Stimulated activated CD8-positive, alpha-beta memory T cell treated with anti-CD3 and anti-CD28 coated beads, Interleukin-15, amount 100 ng/mL, for 24 hours (primary cell): ENCODE measurements at regions not wholly inside any gene's neighbourhood (a gene's known extent, or its start where the extent isn't known, plus 50 kb on each side); places are given as distances from the start of the nearest gene placed in this dataset.

Experiments
- DNase-seq: peaks from one replicate; pipeline ENCODE4 v3.0.0-alpha.2; 2020; ENCODE audit warnings: low read depth

DNA sequence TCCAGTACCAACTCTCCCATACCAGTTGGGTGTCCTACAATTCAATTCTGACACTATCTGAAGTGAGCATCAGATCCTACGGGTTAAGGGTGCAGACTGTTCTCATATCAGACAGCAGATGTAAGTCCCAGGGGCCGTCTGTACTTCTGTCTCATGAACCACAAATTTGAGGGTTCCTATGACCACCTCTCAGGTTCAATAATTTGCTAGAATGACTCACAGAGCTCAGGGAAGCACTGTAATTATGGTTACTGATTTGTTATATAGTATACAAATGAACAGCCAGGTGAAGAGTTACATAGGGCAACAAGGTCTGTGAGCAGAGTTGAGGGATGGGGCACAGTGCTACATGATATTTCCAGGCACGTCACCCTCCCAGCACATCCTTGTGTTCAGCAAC lies 499.1 kb downstream of the DMAC1 start:
- no peak for DNase-seq

DNA sequence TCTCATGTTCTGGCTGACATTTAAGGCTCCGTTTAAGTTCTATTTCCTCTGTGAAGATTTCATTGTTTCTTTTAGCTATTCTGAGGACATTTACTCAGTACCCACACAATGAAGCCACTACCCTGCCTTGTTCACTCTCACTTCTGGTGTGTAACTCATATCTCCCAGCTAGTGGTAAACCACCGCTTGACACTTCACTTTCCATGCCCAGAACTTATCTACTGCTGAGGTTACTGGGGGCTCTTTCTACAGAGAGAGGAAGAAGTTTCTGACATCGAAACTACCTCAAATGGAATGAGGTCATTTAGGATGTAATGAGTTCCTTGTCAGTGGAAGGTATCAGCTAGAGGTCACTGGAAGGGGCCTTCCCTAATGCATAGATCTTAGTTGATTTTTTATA lies 501.5 kb downstream of the DMAC1 start:
- no peak for DNase-seq

DNA sequence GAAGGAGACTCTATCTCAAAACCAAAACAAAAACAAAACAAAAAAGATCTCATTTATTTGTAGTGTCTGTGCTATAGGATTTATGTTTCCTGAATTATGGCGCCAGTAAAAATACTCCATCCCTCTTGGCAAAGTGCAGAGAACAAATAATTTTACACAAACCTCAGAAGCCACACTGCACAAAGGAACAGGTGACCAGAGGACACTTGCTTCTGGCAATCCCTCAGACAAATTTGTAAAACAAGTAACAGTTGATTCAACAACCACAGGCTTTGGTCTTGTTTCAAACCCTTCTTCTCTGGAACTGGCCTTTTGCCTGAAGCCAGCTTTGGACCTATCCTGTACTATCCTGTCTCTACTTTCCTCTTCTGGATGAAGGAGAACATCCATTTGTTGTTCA lies 502.1 kb downstream of the DMAC1 start:
- DNase-seq: no peak

DNA sequence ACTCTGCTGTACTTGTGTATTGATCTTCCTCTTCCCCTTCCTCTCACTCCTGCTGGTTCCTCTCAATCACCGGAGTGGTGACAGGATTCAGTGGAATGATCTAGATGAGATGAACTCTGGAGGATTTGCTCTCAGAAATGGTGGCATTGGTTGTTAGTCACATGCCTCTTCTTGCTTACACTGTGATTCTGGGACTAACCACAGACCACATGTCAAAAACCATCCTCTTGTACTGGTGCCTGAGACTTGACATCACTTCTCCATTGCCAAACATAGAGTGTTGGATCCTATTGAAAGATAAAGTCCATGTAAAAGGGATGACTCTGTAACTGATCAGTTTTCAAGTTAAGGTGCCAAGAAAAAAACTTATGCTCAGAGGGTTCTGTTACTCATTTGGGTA lies 506.5 kb downstream of the DMAC1 start:
- DNase-seq: no peak

DNA sequence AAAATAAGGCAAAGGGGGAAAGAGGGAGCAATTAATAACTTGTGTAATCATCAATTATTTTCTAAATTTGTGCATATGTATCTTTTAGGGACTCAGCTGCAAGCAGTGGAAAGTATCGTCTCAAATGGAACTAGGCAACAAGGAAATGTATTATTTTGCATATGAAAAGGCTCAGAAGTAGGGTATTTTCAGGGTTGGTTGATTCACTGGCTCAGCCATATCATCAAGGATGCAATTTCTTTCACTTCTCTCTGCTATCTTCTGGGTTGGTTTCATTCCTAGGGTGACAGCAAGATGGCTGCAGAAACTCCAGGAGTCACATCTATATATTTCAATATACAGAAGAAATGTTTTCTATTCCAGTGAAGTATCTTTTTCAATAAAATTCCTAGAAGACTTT lies 509.8 kb downstream of the DMAC1 start:
- DNase-seq: no peak

DNA sequence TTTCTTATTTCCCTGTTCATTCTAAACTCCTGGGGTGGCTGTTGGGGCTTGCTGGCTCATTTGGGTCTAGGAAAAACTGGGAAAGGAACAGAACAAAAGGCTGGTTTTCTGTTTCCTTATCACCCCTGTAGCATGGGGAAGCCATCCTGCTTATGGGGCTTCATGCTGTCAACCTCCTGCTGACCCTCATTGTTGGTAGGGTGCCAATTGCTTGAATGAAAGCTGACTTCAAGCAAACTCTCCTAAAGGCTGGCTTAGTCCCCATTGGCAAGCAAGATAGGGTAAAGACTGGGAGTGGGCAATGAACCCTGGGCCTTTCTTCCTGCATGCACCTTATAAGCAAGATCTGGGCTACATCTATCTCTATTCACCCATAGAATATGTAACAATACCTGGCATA lies 511.6 kb downstream of the DMAC1 start:
- DNase-seq: no peak

DNA sequence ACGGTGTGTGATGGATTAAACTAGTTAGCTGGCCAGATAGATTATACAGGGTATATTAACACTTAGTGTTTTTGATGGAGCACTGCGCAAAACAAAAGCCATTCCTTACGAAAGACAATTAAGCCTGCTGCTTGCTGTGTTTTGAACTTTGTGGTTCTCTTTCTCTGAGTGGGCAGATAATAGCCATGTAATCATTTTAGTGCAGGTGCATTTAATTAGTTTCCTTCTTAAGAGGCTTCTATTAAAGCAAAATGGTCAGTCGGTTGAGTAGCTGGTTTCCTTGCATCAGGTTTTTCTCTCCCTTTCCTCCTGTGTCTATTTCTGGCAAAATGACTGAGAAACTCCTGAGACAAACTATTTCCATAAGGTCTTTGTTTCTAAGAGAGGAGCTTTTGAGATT lies 512.5 kb downstream of the DMAC1 start:
- no peak for DNase-seq

DNA sequence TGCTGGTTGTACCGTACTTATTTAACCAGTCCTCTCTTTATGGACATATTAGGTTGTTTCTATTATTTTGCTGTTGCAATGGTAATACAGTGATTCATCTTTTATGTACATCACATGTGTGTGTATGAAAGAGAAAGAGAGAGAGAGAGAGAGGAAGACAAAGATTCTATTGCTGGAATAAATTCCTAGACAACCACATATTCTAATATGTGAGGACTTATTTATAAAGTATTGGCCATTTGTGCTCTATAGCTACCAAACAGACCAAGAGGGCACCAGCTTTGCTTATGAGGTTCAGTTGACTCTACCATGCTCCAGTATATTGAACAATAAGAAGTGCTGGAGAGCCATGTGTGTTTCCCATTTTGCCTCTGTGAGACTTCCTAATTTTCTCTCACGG lies 513.5 kb downstream of the DMAC1 start:
- DNase-seq: no peak

DNA sequence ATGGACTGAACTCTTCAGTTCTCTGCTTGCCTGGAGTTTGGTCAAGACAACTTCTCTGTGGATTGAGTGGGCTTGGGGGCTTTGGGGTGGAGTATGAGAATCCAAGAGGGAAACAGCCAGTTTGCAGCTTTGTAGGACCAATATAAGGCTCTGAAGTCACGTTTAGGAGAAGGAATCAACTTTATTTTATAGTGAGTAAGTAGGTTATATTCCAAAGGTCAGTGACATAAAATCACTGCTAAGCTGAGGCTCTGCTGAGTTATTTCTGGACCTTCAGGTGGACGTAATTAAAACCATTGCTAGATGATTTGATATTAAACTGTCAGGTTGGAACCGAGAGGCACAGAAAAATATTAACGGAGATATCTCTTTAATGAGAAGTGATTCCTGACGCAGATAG lies 514.4 kb downstream of the DMAC1 start:
- DNase-seq: no peak

DNA sequence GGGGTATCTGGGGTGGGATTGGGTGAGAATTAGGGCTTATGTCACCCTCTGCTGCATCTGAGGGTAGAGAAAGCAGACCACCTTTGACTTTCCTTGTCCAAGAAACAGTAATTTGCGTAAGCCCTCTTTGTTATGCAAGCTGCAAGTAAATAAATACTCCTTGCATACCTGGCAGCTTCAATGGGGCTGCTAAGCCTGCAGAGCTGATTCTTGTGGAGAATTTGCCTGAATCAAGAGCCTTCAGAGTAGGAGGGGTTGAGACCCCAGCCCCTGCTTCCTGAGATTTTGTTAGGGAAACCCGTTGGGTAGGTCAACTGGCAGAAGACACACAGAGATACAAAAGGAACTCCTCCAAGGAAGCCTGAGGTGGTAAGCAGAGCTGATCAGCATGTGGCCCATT lies 515.1 kb downstream of the DMAC1 start:
- no peak for DNase-seq

DNA sequence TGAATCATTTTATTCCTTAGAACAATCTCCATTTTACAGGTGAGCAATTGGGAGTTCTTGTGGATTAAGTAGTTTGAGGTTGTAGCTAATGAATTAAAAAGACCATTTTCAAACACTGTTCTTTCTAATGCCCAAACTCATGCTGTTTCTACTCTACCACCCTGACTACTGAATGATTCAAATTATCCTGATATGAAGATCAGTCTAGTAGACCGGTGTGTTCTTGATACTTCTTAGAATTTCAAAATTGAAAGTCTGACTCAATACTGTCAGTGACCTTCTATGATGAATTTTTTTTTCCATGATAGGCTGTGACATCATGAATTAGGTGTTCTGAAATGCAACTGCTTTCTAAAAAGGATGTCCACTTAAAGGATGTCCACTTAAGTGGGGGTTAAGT lies 515.5 kb downstream of the DMAC1 start:
- DNase-seq: no peak

DNA sequence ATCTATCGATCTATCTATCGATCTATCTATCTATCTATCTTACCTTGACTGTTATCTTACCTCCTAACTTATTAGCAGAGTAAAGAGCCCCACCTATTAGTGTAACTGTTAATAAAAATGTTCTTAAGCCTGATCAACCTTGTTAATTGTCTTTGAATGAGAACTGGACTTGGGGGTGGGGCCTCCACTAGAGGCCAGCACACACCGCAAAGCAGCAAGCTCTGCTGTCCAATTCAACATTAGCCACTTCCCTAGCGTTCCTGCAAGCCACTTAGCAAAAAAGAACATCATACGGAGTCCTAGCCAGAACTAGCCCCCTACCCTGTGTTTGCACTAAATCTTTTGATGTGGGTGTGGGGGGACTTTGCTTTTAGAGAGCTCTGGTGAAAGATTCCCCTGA lies 515.8 kb downstream of the KDM4C start:
- no peak for DNase-seq

DNA sequence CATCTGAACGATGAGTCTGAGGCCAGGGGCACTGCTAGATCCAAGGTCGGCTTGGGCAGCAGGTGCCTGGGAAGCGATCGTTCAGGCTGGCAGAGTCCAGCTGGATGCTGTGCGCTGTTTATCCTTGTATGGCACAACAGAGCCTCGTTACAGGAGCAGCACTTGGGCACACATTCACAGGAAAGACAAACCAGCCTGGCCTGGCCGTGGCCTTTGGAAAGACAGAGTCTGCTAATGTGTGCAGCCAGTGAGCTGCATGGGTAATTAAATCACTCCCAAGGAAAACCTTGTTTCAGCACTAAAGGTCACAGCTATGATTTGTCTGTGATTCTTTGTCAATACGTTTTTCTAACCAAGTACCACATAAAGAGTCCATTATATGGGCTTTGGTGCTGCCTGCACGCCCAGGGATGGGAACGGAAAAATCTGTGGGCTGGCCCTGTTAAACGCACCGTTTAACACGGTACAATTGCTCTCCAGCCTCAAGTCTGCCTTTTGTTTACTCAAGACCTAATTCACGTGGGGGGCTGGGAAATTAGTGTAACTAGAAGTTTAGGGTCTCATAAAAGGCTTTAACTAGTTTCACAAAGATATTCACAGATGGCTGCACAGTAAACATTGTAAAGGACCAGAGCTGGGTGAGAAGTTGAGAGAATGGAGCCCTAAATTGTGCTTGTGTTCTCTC lies 509.3 kb downstream of the KDM4C start:
- DNase-seq: no peak

DNA sequence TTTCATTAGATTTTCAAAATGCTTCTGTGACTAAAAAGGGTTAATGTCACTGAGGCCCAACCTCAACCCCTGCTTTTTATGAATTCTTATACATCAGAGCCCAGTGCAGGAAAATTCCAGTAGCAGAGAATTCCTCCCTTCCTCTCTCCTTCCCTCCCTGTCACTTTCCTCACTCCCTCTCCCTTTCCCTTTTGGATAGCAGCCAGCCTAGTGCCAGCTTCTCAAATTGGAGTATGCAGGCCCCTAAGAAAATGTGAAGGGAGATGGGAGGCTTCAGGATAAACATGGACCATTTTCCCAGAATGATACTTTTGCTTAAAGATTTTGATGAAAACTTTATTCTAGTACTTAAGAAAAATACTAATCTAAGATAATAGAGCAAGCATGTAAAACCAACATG lies 507.4 kb downstream of the KDM4C start:
- DNase-seq: no peak

DNA sequence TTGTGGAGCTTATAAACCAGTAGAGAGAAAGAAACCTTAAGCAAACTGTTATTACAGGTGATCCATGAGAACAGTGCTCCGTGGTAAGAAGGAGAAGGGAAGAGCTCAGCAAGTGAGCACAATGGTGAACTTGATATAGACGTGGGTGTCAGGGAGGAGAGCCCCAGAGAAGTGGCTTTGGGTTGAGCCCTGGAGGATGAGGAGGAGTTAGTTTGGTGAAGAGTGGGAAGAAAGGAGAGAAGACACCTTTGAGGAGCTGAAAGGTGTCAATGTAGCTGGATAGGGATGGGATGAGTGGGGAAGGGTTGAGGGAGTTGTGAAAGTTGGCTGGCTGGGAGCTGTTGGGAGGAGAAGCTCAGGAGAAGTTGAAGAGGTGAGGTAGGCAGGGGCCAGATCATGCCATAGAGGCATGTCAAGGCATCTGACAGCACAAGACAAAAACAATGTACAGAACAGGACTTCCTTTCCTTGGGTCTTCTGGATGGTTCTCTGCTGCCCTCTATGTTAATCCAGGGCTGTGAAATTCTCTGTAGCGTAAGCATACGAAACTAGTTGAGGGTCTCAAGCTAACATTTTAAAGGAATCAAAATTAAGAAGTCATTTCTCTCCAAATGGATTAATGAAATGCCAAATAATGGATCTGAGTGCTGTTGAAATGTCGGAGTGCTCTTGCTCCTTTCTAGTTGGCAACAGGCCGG lies 501.9 kb downstream of the KDM4C start:
- DNase-seq: no peak

DNA sequence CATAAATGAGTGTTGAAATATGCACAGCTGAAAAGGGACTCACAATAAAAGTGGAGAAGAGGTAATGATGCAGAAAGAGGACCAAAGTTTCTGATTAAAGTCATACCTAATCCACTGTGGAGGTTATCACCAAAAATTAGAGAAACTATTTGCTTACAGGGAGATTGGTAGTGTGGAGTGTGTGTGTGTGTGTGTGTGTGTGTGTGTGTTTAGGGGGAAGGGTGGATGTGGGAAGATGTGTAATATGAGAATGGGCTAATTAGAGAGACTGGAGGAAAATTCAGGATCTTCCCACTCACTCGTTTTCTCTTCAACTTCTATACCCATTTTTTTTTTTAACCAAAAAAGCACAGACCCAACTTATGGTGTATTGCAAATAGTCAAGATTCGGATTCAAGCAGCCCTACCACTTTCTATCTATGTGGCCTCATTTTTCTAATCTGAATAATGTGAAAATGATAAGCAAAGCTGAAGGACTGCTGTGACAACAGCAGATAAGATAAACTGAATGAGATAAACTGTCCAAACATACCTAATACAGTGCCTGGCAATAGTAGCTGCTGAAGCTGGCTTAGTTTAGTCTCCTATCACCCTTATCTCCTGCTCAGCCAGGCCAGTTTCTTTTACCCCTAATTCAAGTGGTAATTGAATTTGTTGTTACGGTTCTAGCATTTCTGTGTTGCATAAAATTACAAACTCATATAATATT lies 501.1 kb downstream of the KDM4C start:
- DNase-seq: no peak

DNA sequence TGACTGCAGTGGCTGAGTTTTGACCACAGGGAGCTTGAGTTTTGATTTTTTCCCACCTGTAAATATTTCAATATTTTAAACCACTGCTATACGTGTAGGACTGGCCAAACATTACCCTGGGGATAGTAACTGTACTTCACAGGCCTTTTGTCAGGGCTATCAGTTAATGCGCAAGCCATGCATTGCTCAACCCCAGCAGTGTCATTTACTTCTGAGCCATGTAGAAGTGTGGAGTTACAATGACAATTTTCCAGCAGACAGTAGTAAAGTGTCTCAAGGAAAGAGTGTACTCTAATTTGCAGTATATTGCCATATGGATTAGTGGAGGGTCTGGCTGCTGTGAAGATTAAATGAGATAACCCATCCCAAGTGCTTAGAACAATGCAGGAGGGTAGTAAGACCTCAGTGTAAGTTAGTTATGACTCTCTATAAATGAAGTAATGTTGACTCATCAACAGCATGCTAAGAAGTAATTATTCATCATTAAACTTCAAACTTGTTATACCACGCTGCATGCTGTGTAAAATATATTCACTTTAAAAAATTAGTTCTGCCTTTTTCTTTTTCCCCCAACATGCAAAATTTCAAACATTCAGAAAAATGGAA lies 489.2 kb downstream of the KDM4C start:
- DNase-seq: no peak

DNA sequence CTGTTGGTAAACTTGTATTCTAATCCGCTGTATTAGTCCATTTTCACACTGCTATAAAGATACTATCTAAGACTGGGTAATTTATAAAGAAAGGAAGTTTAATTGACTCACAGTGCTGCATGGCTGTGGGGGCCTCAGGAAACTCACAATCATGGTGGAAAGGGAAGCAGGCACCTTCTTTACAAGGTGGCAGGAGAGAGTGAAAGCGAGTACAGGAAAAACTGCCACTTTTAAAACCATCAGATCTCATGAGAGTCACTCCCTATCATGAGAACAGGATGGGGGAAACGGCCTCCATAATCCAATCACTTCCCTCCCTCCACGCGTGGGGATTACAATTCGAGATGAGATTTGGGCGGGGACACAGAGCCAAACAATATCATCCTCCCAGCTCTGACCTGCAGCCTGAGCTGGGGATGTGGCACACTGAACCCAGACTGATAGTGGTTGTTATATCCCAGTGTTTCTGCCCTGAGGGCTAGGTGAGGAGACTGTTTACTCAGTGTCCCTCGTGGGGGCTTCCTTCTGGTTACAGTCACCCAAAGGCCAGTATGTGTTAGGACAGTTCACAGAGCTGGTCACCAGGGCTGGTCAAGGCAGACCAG lies 488.3 kb downstream of the KDM4C start:
- DNase-seq: no peak

DNA sequence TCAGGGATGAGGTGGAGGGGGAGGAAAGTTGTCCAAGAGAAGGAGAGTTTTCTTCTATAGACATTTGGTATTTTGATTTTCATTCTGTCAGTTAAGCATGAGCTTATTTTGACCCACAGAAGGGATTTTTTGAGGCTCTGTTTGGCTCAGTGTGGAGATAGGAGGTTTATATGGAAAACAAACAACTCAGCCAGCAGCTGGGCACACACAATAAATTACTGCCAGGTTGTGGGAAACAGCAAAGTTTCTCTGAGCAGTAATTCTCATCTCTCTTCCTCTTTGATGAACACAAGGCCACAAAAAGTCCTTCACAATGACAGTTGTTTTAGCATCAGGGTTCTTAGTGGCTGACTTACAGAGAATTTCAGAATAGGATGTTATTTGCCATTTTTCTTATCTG lies 486.1 kb downstream of the KDM4C start:
- no peak for DNase-seq

DNA sequence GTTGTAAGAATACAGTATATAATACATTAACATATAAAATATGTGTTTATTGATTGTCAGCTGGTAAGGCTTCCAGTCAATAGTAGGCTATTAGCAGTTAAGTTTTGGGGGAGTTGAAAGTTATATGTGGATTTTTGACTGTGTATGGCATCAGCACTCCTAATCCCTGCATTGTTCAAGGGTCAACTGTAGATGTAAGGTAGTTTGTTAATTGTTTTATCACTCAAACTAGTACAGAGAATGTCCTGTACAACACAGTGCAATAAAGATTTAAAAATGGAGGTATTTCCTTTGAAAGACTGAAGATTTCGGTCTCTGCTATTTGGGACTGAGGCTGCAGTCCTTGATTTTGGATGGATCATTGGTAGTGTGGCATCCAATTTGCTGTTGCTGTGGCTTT lies 484.4 kb downstream of the KDM4C start:
- DNase-seq: no peak

DNA sequence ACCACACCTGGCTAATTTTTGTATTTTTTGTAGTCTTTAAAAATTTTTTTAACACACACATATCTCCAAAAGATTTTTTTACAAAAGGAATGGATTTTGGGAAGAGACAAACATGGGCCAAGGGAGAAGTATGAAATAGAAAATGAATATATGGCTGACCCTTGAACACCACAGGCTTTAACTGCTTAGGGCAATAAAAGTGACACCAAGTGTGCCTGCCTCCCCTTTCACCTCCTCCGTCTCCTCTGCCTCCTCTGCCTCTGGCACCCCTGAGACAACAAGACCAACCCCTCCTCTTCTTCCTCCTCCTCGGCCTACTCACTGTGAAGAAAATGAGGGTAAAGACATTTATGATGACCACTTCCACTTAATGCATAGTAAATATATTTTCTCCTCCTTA lies 483.9 kb downstream of the KDM4C start:
- no peak for DNase-seq

DNA sequence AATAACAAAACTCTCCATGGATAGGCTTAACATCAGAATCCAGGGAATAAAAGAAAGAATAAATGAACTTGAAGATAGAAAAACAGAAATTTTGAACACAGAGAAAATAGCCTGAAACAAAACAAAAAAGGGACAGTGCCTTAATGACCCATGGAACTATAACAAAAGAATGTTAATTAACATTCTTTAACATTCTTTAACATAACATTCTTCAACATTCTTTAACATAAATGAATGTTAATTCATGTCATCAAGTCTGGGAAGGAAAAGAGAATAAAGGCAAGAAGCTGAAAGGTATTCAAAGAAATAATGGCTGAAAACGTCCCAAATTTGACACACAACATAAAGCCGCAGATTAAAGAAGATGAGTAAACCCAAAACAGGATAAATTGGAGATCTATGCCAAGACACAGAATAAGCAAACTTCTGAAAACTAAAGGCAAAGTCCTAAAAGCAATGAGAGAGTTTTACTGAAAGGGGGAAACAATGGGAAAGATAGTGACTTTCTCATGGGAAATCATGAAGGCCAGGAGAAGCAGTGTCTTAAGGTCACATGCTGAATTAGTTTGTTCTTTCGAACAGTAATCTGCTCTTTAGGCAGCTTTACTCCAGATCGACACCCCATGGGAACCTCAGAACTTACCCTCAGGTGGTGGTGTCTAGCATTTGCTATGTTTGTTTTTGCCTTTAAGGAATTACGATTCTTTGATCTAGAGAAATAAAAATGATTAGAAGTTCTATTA lies 483.0 kb downstream of the KDM4C start:
- no peak for DNase-seq
